Body of pancreas (tissue), 4 donors: ENCODE measurements at regions not wholly inside any gene's neighbourhood (a gene's known extent, or its start where the extent isn't known, plus 50 kb on each side); places are given as distances from the start of the nearest gene placed in this dataset.
"Not testable (repeated sequence)": the region's sequence is repeated elsewhere in the genome, so short reads cannot be mapped to it uniquely, and the experiment has no call there.

Source experiments
- ATAC-seq: fragments of 150-250 bp; one replicate; pipeline ENCODE4 v1.9.1; 2016
- DNase-seq, 4 donors: peaks; one replicate each; pipeline ENCODE4 v3.0.0-alpha.2; 2019
- H3K27ac ChIP-seq, 4 donors: fragments of 200-600 bp; sonication (generic); 1 replicate in 3 of 4; 2 replicates in 1 of 4; pipeline versions ENCODE4 v1.5.1 to v1.6.1; 2016 to 2019; ENCODE audit warnings: mild to moderate bottlenecking in 1 of 4, mixed read lengths in 1 of 4, moderate library complexity in 1 of 4
- H3K27me3 ChIP-seq, 2 donors: fragments of 200-600 bp; sonication (generic); one replicate each; pipeline ENCODE4 v1.6.0; 2016; ENCODE audit warnings: mild to moderate bottlenecking in 1 of 2
- H3K36me3 ChIP-seq, 2 donors: fragments of 200-600 bp; sonication (generic); replicated peaks in 1 of 2; 2 replicates each; pipeline ENCODE4 v1.5.1; 2016; ENCODE audit warnings: low read depth in 2 of 2; ENCODE audit not compliant: insufficient read depth in 1 of 2
- H3K4me1 ChIP-seq: fragments of 200-600 bp; sonication (generic); one replicate; pipeline ENCODE4 v1.6.0; 2016
- H3K4me3 ChIP-seq, 2 donors: fragments of 200-600 bp; sonication (generic); 1 replicate in 1 of 2; 2 replicates in 1 of 2; pipeline ENCODE4 v1.5.1; 2016 to 2019
- H3K9me3 ChIP-seq, 3 donors: fragments of 200-600 bp; sonication (generic); 1 replicate in 2 of 3; 2 replicates in 1 of 3; pipeline ENCODE4 v1.5.1; 2016
- POLR2A ChIP-seq, 3 donors: fragments of 450-650 bp; IDR thresholded peaks; one replicate each; pipeline ENCODE4 v1.6.1; 2016; ENCODE audit warnings: antibody characterized with exemption in 3 of 3, mild to moderate bottlenecking in 2 of 3
- WGBS, 2 donors: methylation state at CpG; one replicate each; pipeline ENCODE4 v1.1.5; 2017; 5-methylcytosine and 5-hydroxymethylcytosine counted together
- intact Hi-C: fragments of 100-400 bp; cut with DNase I; formaldehyde crosslinking; loops from one replicate; pipeline ENCODE4 v1.15.1; 2023
- TF ChIP-seq, protein P1 (sequence below), 7 experiments: fragments of 450-650 bp in 4 of 7; fragments of 200-600 bp in 3 of 7; sonication (generic) in 3 of 7; IDR thresholded peaks; one replicate each; pipeline ENCODE4 v1.5.1; 2016 to 2019; ENCODE audit warnings: antibody characterized with exemption in 7 of 7

DNA sequence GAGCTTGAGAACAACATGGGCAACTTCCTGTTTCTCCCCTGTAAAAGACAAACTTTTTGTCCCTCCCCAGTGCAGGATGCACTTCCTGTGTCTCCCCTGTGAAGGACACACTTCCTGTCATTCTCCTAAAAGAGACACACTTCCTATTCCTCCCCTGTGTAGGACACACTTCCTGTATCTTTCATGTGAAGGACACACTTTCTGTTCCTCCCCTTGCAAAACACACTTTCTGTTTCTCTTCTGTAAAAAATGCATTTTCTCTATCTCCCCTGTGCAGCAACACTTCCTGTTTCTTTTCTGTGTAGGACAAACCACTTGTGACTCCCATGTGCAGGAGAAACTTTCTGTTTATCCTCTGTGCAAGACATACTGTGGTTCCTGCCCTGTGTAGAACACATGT is 488.6 kb upstream of the USP9Y start:
- Histone ChIP-seq H3K27ac (no peak overlapping the region), H3K27me3 (no peaks in the 10 kb centered on the region), H3K36me3 (no peaks in the 10 kb centered on the region), H3K9me3 (no peaks in the 10 kb centered on the region), H3K4me3 (no peak overlapping the region), H3K4me1 (no peaks in the 10 kb centered on the region)
- TF ChIP-seq, protein P1, sequence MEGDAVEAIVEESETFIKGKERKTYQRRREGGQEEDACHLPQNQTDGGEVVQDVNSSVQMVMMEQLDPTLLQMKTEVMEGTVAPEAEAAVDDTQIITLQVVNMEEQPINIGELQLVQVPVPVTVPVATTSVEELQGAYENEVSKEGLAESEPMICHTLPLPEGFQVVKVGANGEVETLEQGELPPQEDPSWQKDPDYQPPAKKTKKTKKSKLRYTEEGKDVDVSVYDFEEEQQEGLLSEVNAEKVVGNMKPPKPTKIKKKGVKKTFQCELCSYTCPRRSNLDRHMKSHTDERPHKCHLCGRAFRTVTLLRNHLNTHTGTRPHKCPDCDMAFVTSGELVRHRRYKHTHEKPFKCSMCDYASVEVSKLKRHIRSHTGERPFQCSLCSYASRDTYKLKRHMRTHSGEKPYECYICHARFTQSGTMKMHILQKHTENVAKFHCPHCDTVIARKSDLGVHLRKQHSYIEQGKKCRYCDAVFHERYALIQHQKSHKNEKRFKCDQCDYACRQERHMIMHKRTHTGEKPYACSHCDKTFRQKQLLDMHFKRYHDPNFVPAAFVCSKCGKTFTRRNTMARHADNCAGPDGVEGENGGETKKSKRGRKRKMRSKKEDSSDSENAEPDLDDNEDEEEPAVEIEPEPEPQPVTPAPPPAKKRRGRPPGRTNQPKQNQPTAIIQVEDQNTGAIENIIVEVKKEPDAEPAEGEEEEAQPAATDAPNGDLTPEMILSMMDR (IDR thresholded peaks at IDR 0.05): no peak
- no peak for TF ChIP-seq POLR2A (IDR thresholded peaks at IDR 0.05)
- DNase-seq: no peak
- intact Hi-C loops: no loop called here
- ATAC-seq: no peak

DNA sequence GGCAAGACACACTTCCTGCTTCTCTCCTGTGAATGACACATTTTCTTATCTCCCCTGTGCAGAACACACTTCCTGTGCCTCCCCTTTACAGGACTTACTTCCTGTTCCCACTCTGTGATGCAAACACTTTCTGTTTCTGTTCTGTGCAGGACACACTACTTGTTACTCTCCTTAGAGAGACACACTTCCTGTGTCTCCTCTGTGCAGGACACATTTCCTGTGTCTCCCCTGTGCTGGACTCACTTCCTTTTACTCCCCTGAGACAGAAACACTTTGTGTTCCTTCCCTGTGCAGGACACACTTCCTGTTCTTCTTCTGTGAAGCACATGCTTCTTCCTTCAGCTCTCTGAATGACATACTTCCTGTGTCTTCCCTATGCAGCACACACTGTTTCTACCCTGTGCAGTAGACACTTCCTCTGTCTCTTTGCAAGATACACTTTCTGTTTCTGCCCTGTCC is 485.4 kb upstream of the USP9Y start:
- Histone ChIP-seq H3K4me3 (no peak overlapping the region), H3K27ac (no peak overlapping the region), H3K27me3 (no peaks in the 10 kb centered on the region), H3K9me3 (no peaks in the 10 kb centered on the region), H3K4me1 (no peaks in the 10 kb centered on the region), H3K36me3 (no peaks in the 10 kb centered on the region)
- TF ChIP-seq, protein P1 (IDR thresholded peaks at IDR 0.05): no peak
- no peak for TF ChIP-seq POLR2A (IDR thresholded peaks at IDR 0.05)
- DNase-seq (no peak), ATAC-seq (no peak)
- intact Hi-C loops: no loop called here

DNA sequence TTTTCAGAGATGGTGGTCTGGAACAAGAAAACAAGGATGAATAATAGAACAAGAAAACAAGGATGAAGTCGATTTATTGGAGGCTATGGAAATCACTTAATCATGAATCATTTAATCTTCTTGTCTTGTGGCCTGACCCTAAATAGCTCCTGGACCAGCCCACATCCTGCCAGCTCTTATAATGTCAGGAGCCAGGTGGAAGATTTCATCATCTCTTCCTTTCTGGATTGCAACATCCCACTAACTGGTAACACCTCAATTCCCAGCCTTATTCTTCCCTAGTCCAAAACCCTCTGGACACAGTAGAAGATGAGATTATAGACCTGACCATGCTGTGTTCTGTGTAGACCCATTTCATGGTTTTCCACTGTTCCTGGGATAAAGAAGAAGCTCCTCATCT is 470.1 kb upstream of the USP9Y start:
- Histone ChIP-seq H3K4me3 (no peak overlapping the region), H3K27ac (no peak overlapping the region), H3K4me1 (no peaks in the 10 kb centered on the region), H3K36me3 (no peaks in the 10 kb centered on the region), H3K9me3 (no peaks in the 10 kb centered on the region), H3K27me3 (no peaks in the 10 kb centered on the region)
- 10 to 47% methylated on average over 1 of the region's 1 CpG for WGBS, 2 donors
- no peak for TF ChIP-seq POLR2A (IDR thresholded peaks at IDR 0.05)
- TF ChIP-seq, protein P1 (IDR thresholded peaks at IDR 0.05): no peak
- ATAC-seq (no peak), DNase-seq (no peak)
- intact Hi-C loops: no loop called here

- Histone ChIP-seq H3K36me3 (no peaks in the 10 kb centered on the region), H3K9me3 (no peaks in the 10 kb centered on the region), H3K4me1 (no peaks in the 10 kb centered on the region), H3K27me3 (no peaks in the 10 kb centered on the region), H3K27ac (no peak overlapping the region), H3K4me3 (no peak overlapping the region)
- DNase-seq (no peak), ATAC-seq (no peak)
- intact Hi-C loops: no loop called here
- WGBS, 2 donors: 74 to 82% methylated on average over 4 of the region's 4 CpGs
- TF ChIP-seq, protein P1 (IDR thresholded peaks at IDR 0.05): no peak
- no peak for TF ChIP-seq POLR2A (IDR thresholded peaks at IDR 0.05)
These were observed 464.6 kb upstream of the USP9Y start for GRCh38 chrY:12236399-12236798.

GRCh38 chrY:12240326-12240725 is 460.7 kb upstream of the USP9Y start:
- H3K9me3 ChIP-seq, DNase-seq, H3K36me3 ChIP-seq, H3K27ac ChIP-seq, H3K4me3 ChIP-seq, H3K27me3 ChIP-seq, H3K4me1 ChIP-seq, ATAC-seq, intact Hi-C loops: not testable (repeated sequence)
- TF ChIP-seq, protein P1 (IDR thresholded peaks at IDR 0.05): peak in 1 of 7 experiments; percentile 18
- WGBS, 2 donors: 0 to 5% methylated on average over 2 of the region's 2 CpGs
